GM23338 (cell line): ENCODE measurements at regions not wholly inside any gene's neighbourhood (a gene's known extent, or its start where the extent isn't known, plus 50 kb on each side); places are given as distances from the start of the nearest gene placed in this dataset.

ENCODE experiments used
- ATAC-seq: fragments of 200-7000 bp; cut with Tn5 transposase; 3 replicates; pipeline ENCODE4 v1.9.1; 2020
- DNase-seq: peaks from one replicate; pipeline ENCODE4 v3.0.0-alpha.2; 2015; ENCODE audit warnings: low spot score
- H2AFZ ChIP-seq: fragments of 200-600 bp; sonication (generic); 2 replicates; pipeline ENCODE4 v1.8.0; 2016; ENCODE audit warnings: antibody characterized with exemption, mild to moderate bottlenecking, moderate library complexity
- H3F3A ChIP-seq: fragments of 200-600 bp; sonication (generic); replicated peaks from 2 replicates; pipeline ENCODE4 v1.8.0; 2017; ENCODE audit warnings: antibody characterized with exemption, mixed run types, low read depth
- H3K27ac ChIP-seq: fragments of 200-600 bp; sonication (generic); 2 replicates; pipeline ENCODE4 v1.6.1; 2016; ENCODE audit warnings: low read depth
- H3K27me3 ChIP-seq: fragments of 200-600 bp; sonication (generic); 2 replicates; pipeline ENCODE4 v1.8.0; 2016; ENCODE audit warnings: mild to moderate bottlenecking, mixed run types, moderate library complexity; ENCODE audit not compliant: insufficient read depth
- H3K36me3 ChIP-seq: fragments of 200-600 bp; sonication (generic); 2 replicates; pipeline ENCODE4 v1.8.0; 2016; ENCODE audit warnings: mild to moderate bottlenecking; ENCODE audit not compliant: insufficient read depth
- H3K4me1 ChIP-seq: fragments of 200-600 bp; sonication (generic); 2 replicates; pipeline ENCODE4 v1.8.0; 2016; ENCODE audit warnings: mild to moderate bottlenecking, moderate library complexity; ENCODE audit not compliant: insufficient read depth
- H3K4me2 ChIP-seq: fragments of 200-600 bp; sonication (generic); 2 replicates; pipeline ENCODE4 v1.7.1; 2017; ENCODE audit warnings: mixed run types
- H3K4me3 ChIP-seq: fragments of 200-600 bp; sonication (generic); 2 replicates; pipeline ENCODE4 v1.6.1; 2016; ENCODE audit warnings: mixed run types
- H3K79me2 ChIP-seq: fragments of 200-600 bp; sonication (generic); replicated peaks from 2 replicates; pipeline ENCODE4 v1.8.0; 2017; ENCODE audit warnings: mild to moderate bottlenecking; ENCODE audit not compliant: insufficient read depth
- H3K9me2 ChIP-seq: fragments of 200-600 bp; sonication (generic); 2 replicates; pipeline ENCODE4 v1.8.0; 2017; ENCODE audit not compliant: insufficient read depth
- H4K20me1 ChIP-seq: fragments of 200-600 bp; sonication (generic); replicated peaks from 2 replicates; pipeline ENCODE4 v1.8.0; 2017; ENCODE audit warnings: mild to moderate bottlenecking; ENCODE audit not compliant: insufficient read depth
- H3K27ac Mint-ChIP-seq: 2 replicates; pipeline ENCODE4 v1.8.0; 2020; ENCODE audit warnings: inconsistent platforms, mild to moderate bottlenecking, moderate library complexity, mixed read lengths
- H3K27me3 Mint-ChIP-seq: 3 replicates; pipeline ENCODE4 v1.8.0; 2022; ENCODE audit warnings: low read depth, mild to moderate bottlenecking, moderate library complexity, mixed read lengths, inconsistent platforms; ENCODE audit not compliant: insufficient read depth, poor library complexity
- H3K36me3 Mint-ChIP-seq: 3 replicates; pipeline ENCODE4 v1.8.0; 2021; ENCODE audit warnings: low read depth, mild to moderate bottlenecking, inconsistent platforms, moderate library complexity, mixed read lengths
- H3K4me1 Mint-ChIP-seq: 3 replicates; pipeline ENCODE4 v1.8.0; 2020; ENCODE audit warnings: mild to moderate bottlenecking, inconsistent platforms, mixed read lengths
- H3K4me3 Mint-ChIP-seq: 3 replicates; pipeline ENCODE4 v1.8.0; 2021; ENCODE audit warnings: moderate library complexity, mild to moderate bottlenecking, inconsistent platforms, mixed read lengths
- H3K9me3 Mint-ChIP-seq: 3 replicates; pipeline ENCODE4 v1.8.0; 2020; ENCODE audit warnings: moderate library complexity, mild to moderate bottlenecking, inconsistent platforms, mixed read lengths
- JUNB ChIP-seq: IDR thresholded peaks from one replicate; pipeline ENCODE4 v1.6.1; 2016; ENCODE audit warnings: antibody characterized with exemption; ENCODE audit not compliant: unreplicated experiment
- NANOG ChIP-seq: IDR thresholded peaks from 2 replicates; pipeline ENCODE4 v1.6.1; 2016; ENCODE audit warnings: antibody characterized with exemption, borderline replicate concordance
- STAT1 ChIP-seq: IDR thresholded peaks from one replicate; pipeline ENCODE4 v1.6.1; 2016; ENCODE audit warnings: antibody characterized with exemption; ENCODE audit not compliant: unreplicated experiment
- ZNF114 ChIP-seq: fragments of 250-450 bp; sonication (Bioruptor Pico); IDR thresholded peaks from 2 replicates; pipeline ENCODE4 v1.5.0; 2020; ENCODE audit warnings: mild to moderate bottlenecking, moderate library complexity
- ZNF331 ChIP-seq: fragments of 250-450 bp; sonication (Bioruptor Pico); IDR thresholded peaks from 2 replicates; pipeline ENCODE4 v1.5.0; 2020; ENCODE audit warnings: low read depth, mild to moderate bottlenecking, moderate library complexity
- TF ChIP-seq, protein P1 (sequence below), 2 experiments: fragments of 200-600 bp in 1 of 2; sonication (generic) in 1 of 2; conservative IDR thresholded peaks; 2 replicates each; pipeline versions ENCODE4 v1.5.1 to v1.6.1; 2016 to 2017; ENCODE audit warnings: antibody characterized with exemption in 2 of 2, low read depth in 2 of 2, mild to moderate bottlenecking in 2 of 2, moderate library complexity in 1 of 2
- TF ChIP-seq, protein P2 (sequence below): IDR thresholded peaks from one replicate; pipeline ENCODE4 v1.6.1; 2018; ENCODE audit warnings: antibody characterized with exemption; ENCODE audit not compliant: unreplicated experiment
- TF ChIP-seq, protein P3 (sequence below): fragments of 250-450 bp; sonication (Bioruptor Pico); IDR thresholded peaks from 2 replicates; pipeline ENCODE4 v1.5.0; 2020; ENCODE audit warnings: mild to moderate bottlenecking, moderate library complexity

- Histone ChIP-seq H3K36me3 (no peaks in the 10 kb centered on the region), H4K20me1 (no peaks in the 10 kb centered on the region), H3K4me1 (no peaks in the 10 kb centered on the region), H3K27me3 (no peaks in the 10 kb centered on the region), H3K79me2 (no peaks in the 10 kb centered on the region), H3K4me3 (no peak overlapping the region), H3K9me2 (peaks cover 13% of the 10 kb centered on the region), H3F3A (no peaks in the 10 kb centered on the region), H3K27ac (no peak overlapping the region), H2AFZ (no peak overlapping the region), H3K4me2 (no peak overlapping the region)
- Mint-ChIP-seq H3K27me3 (no peaks in the 10 kb centered on the region), H3K4me1 (no peaks in the 10 kb centered on the region), H3K9me3 (no peaks in the 10 kb centered on the region; the same call in 2 of the 3 replicates), H3K36me3 (no peaks in the 10 kb centered on the region), H3K27ac (no peak overlapping the region), H3K4me3 (no peak overlapping the region)
- ATAC-seq = no peak
- no peak for DNase-seq
- TF ChIP-seq, protein P1, sequence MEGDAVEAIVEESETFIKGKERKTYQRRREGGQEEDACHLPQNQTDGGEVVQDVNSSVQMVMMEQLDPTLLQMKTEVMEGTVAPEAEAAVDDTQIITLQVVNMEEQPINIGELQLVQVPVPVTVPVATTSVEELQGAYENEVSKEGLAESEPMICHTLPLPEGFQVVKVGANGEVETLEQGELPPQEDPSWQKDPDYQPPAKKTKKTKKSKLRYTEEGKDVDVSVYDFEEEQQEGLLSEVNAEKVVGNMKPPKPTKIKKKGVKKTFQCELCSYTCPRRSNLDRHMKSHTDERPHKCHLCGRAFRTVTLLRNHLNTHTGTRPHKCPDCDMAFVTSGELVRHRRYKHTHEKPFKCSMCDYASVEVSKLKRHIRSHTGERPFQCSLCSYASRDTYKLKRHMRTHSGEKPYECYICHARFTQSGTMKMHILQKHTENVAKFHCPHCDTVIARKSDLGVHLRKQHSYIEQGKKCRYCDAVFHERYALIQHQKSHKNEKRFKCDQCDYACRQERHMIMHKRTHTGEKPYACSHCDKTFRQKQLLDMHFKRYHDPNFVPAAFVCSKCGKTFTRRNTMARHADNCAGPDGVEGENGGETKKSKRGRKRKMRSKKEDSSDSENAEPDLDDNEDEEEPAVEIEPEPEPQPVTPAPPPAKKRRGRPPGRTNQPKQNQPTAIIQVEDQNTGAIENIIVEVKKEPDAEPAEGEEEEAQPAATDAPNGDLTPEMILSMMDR (conservative IDR thresholded peaks at IDR 0.05; ENCODE audit: low read depth in 2 of 2) = no peak
- TF ChIP-seq, protein P2, sequence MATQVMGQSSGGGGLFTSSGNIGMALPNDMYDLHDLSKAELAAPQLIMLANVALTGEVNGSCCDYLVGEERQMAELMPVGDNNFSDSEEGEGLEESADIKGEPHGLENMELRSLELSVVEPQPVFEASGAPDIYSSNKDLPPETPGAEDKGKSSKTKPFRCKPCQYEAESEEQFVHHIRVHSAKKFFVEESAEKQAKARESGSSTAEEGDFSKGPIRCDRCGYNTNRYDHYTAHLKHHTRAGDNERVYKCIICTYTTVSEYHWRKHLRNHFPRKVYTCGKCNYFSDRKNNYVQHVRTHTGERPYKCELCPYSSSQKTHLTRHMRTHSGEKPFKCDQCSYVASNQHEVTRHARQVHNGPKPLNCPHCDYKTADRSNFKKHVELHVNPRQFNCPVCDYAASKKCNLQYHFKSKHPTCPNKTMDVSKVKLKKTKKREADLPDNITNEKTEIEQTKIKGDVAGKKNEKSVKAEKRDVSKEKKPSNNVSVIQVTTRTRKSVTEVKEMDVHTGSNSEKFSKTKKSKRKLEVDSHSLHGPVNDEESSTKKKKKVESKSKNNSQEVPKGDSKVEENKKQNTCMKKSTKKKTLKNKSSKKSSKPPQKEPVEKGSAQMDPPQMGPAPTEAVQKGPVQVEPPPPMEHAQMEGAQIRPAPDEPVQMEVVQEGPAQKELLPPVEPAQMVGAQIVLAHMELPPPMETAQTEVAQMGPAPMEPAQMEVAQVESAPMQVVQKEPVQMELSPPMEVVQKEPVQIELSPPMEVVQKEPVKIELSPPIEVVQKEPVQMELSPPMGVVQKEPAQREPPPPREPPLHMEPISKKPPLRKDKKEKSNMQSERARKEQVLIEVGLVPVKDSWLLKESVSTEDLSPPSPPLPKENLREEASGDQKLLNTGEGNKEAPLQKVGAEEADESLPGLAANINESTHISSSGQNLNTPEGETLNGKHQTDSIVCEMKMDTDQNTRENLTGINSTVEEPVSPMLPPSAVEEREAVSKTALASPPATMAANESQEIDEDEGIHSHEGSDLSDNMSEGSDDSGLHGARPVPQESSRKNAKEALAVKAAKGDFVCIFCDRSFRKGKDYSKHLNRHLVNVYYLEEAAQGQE = no peak
- TF ChIP-seq ZNF114 (CRISPR knock-in tag) (no peak), STAT1 (no peak), NANOG (no peak), JUNB (no peak), ZNF331 (no peak)
- TF ChIP-seq, protein P3, sequence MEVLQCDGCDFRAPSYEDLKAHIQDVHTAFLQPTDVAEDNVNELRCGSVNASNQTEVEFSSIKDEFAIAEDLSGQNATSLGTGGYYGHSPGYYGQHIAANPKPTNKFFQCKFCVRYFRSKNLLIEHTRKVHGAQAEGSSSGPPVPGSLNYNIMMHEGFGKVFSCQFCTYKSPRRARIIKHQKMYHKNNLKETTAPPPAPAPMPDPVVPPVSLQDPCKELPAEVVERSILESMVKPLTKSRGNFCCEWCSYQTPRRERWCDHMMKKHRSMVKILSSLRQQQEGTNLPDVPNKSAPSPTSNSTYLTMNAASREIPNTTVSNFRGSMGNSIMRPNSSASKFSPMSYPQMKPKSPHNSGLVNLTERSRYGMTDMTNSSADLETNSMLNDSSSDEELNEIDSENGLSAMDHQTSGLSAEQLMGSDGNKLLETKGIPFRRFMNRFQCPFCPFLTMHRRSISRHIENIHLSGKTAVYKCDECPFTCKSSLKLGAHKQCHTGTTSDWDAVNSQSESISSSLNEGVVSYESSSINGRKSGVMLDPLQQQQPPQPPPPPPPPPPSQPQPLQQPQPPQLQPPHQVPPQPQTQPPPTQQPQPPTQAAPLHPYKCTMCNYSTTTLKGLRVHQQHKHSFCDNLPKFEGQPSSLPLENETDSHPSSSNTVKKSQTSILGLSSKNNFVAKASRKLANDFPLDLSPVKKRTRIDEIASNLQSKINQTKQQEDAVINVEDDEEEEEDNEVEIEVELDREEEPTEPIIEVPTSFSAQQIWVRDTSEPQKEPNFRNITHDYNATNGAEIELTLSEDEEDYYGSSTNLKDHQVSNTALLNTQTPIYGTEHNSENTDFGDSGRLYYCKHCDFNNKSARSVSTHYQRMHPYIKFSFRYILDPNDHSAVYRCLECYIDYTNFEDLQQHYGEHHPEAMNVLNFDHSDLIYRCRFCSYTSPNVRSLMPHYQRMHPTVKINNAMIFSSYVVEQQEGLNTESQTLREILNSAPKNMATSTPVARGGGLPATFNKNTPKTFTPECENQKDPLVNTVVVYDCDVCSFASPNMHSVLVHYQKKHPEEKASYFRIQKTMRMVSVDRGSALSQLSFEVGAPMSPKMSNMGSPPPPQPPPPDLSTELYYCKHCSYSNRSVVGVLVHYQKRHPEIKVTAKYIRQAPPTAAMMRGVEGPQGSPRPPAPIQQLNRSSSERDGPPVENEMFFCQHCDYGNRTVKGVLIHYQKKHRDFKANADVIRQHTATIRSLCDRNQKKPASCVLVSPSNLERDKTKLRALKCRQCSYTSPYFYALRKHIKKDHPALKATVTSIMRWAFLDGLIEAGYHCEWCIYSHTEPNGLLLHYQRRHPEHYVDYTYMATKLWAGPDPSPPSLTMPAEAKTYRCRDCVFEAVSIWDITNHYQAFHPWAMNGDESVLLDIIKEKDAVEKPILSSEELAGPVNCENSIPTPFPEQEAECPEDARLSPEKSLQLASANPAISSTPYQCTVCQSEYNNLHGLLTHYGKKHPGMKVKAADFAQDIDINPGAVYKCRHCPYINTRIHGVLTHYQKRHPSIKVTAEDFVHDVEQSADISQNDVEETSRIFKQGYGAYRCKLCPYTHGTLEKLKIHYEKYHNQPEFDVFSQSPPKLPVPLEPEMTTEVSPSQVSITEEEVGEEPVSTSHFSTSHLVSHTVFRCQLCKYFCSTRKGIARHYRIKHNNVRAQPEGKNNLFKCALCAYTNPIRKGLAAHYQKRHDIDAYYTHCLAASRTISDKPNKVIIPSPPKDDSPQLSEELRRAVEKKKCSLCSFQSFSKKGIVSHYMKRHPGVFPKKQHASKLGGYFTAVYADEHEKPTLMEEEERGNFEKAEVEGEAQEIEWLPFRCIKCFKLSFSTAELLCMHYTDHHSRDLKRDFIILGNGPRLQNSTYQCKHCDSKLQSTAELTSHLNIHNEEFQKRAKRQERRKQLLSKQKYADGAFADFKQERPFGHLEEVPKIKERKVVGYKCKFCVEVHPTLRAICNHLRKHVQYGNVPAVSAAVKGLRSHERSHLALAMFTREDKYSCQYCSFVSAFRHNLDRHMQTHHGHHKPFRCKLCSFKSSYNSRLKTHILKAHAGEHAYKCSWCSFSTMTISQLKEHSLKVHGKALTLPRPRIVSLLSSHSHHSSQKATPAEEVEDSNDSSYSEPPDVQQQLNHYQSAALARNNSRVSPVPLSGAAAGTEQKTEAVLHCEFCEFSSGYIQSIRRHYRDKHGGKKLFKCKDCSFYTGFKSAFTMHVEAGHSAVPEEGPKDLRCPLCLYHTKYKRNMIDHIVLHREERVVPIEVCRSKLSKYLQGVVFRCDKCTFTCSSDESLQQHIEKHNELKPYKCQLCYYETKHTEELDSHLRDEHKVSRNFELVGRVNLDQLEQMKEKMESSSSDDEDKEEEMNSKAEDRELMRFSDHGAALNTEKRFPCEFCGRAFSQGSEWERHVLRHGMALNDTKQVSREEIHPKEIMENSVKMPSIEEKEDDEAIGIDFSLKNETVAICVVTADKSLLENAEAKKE (CRISPR knock-in tag) = no peak
These were observed 135.1 kb upstream of the PIK3R1 start for GRCh38 chr5:68080282-68081050.
